ENCODE measurements at regions not wholly inside any gene's neighbourhood (a gene's known extent, or its start where the extent isn't known, plus 50 kb on each side); places are given as distances from the start of the nearest gene placed in this dataset.
A peak's percentile ranks its signal among the peaks of the same experiment; 100 is the strongest.

GRCh38 chr3:30286811-30287210, 319.6 kb upstream of the TGFBR2 start:
- H3K36me3 ChIP-seq (ENCODE audit: control insufficient read depth, insufficient read depth, low read length) = no peaks in the 10 kb centered on the region
- no peak overlapping the region for H3K4me3 ChIP-seq (ENCODE audit: low read depth, low read length)
- H3K27me3 ChIP-seq (ENCODE audit: control insufficient read depth, insufficient read depth, low read length) = no peaks in the 10 kb centered on the region
- no peak for DNase-seq (ENCODE audit: low read depth)
- no peak for TF ChIP-seq CTCF (IDR thresholded peaks at IDR 0.05; ENCODE audit: insufficient read depth, low read length, poor library complexity, severe bottlenecking)

GRCh38 chr3:30288830-30289229, 317.6 kb upstream of the TGFBR2 start:
- H3K27me3 ChIP-seq (ENCODE audit: control insufficient read depth, insufficient read depth, low read length) = no peaks in the 10 kb centered on the region
- H3K36me3 ChIP-seq (ENCODE audit: control insufficient read depth, insufficient read depth, low read length) = no peaks in the 10 kb centered on the region
- no peak for TF ChIP-seq CTCF (IDR thresholded peaks at IDR 0.05; ENCODE audit: insufficient read depth, low read length, poor library complexity, severe bottlenecking)
- H3K4me3 ChIP-seq (ENCODE audit: low read depth, low read length) = no peak overlapping the region
- no peak for DNase-seq (ENCODE audit: low read depth)

GRCh38 chr3:30289324-30289723, 317.1 kb upstream of the TGFBR2 start:
- Histone ChIP-seq H3K36me3 (ENCODE audit: control insufficient read depth, insufficient read depth, low read length) (no peaks in the 10 kb centered on the region), H3K27me3 (ENCODE audit: control insufficient read depth, insufficient read depth, low read length) (no peaks in the 10 kb centered on the region), H3K4me3 (ENCODE audit: low read depth, low read length) (no peak overlapping the region)
- TF ChIP-seq CTCF (IDR thresholded peaks at IDR 0.05; ENCODE audit: insufficient read depth, low read length, poor library complexity, severe bottlenecking) = no peak
- no peak for DNase-seq (ENCODE audit: low read depth)

- Histone ChIP-seq H3K4me3 (ENCODE audit: low read depth, low read length) (no peak overlapping the region), H3K36me3 (ENCODE audit: control insufficient read depth, insufficient read depth, low read length) (no peaks in the 10 kb centered on the region), H3K27me3 (ENCODE audit: control insufficient read depth, insufficient read depth, low read length) (no peaks in the 10 kb centered on the region)
- DNase-seq (ENCODE audit: low read depth) = no peak
- no peak for TF ChIP-seq CTCF (IDR thresholded peaks at IDR 0.05; ENCODE audit: insufficient read depth, low read length, poor library complexity, severe bottlenecking)
These were observed 316.6 kb upstream of the TGFBR2 start for GRCh38 chr3:30289766-30290165.

GRCh38 chr3:30290479-30290878, 315.9 kb upstream of the TGFBR2 start:
- DNase-seq (ENCODE audit: low read depth) = no peak
- Histone ChIP-seq H3K4me3 (ENCODE audit: low read depth, low read length) (no peak overlapping the region), H3K36me3 (ENCODE audit: control insufficient read depth, insufficient read depth, low read length) (no peaks in the 10 kb centered on the region), H3K27me3 (ENCODE audit: control insufficient read depth, insufficient read depth, low read length) (no peaks in the 10 kb centered on the region)
- TF ChIP-seq CTCF (IDR thresholded peaks at IDR 0.05; ENCODE audit: insufficient read depth, low read length, poor library complexity, severe bottlenecking) = no peak

GRCh38 chr3:30292192-30292893, 314.1 kb upstream of the TGFBR2 start:
- no peak for TF ChIP-seq CTCF (IDR thresholded peaks at IDR 0.05; ENCODE audit: insufficient read depth, low read length, poor library complexity, severe bottlenecking)

More at GRCh38 chr3:30292192-30292893, 314.1 kb upstream of the TGFBR2 start:
- no peak overlapping the region for H3K4me3 ChIP-seq (ENCODE audit: low read depth, low read length)
- no peaks in the 10 kb centered on the region for H3K27me3 ChIP-seq (ENCODE audit: control insufficient read depth, insufficient read depth, low read length)
- peak; percentile 49 for DNase-seq (ENCODE audit: low read depth)
- no peaks in the 10 kb centered on the region for H3K36me3 ChIP-seq (ENCODE audit: control insufficient read depth, insufficient read depth, low read length)
